NB4 (cell line): ENCODE measurements at regions not wholly inside any gene's neighbourhood (a gene's known extent, or its start where the extent isn't known, plus 50 kb on each side); places are given as distances from the start of the nearest gene placed in this dataset.

Experiments
- DNase-seq: peaks from one replicate; pipeline ENCODE4 v3.0.0; 2010; ENCODE audit warnings: low read depth
- H3K4me3 ChIP-seq: one replicate; pipeline ENCODE4 v1.5.1; 2011; ENCODE audit warnings: mild to moderate bottlenecking, low read depth, low read length, moderate library complexity
- CTCF ChIP-seq: IDR thresholded peaks from one replicate; pipeline ENCODE4 v1.5.1; 2012; ENCODE audit warnings: low read depth, low read length
- MAX ChIP-seq: IDR thresholded peaks from 2 replicates; pipeline ENCODE4 v1.6.1; 2011; ENCODE audit warnings: low read depth, low read length
- MYC ChIP-seq: IDR thresholded peaks from 2 replicates; pipeline ENCODE4 v1.6.1; 2011; ENCODE audit warnings: low read depth, low read length
- POLR2A ChIP-seq: IDR thresholded peaks from 2 replicates; pipeline ENCODE4 v1.6.1; 2011; ENCODE audit warnings: mild to moderate bottlenecking; ENCODE audit not compliant: insufficient read length; ENCODE audit errors: extremely low read depth

DNA sequence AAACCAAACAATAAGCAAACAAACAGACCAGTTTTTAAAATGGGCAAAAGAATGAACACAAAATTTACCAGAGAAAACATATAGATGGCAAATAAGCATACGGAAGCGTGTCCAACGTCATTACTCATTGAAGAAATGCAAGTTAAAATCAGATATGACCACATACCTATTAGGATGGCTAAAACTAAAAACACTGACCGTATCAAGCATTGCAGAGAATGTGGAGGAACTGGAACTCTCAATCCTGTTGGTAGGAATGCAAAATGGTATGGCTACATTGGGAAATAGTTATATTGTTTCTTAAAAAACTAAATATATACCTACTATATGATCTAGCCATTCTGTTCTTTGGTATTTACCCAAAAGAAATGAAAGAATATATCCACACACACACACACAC is 129.4 kb upstream of the ACO1 start:
- no peak for DNase-seq
- no peak overlapping the region for H3K4me3 ChIP-seq
- TF ChIP-seq MAX (no peak), POLR2A (no peak), MYC (no peak), CTCF (no peak)

- no peak for TF ChIP-seq MYC
- no peak for TF ChIP-seq POLR2A
- TF ChIP-seq CTCF = no peak
- no peak for TF ChIP-seq MAX
- no peak overlapping the region for H3K4me3 ChIP-seq
- DNase-seq = no peak
Measured at GRCh38 chr9:32258482-32258881, 126.0 kb upstream of the ACO1 start.

- no peak for DNase-seq
- H3K4me3 ChIP-seq = no peak overlapping the region
- no peak for TF ChIP-seq CTCF
- no peak for TF ChIP-seq MAX
- no peak for TF ChIP-seq POLR2A
- TF ChIP-seq MYC = no peak
Measured at GRCh38 chr9:32260151-32260862, 124.1 kb upstream of the ACO1 start.

DNA sequence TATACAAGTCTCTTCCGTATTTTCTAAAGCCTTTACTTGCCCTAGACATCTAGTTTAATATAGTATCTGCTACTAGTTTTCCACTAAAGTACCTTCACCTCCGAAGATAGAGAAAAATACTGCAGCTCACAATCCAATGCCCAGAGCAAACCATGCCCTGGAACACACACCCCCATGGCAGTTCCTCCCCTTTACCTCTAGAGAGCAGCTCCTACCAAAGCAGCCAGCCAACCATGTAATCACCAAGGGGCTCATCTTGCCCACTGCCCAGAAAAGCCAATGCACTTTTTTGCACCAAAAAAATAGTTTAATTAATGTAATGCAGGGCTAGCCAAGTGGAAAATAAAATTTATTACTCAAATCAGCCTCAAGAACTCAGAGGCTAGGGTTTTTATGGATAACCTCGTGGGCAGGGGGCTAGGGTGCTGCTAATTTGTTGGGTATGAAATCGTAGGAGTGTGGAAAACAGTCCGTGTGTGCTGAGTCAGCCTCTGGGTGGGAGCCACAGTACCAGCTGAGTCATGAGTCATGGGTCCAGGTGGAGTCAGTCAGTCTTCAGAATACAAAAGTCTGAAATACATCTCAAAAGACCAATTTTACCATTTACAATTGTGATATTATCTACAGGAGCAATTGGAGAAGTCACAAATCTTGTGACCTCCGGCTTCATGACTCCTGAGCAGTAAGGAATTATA is 120.1 kb upstream of the ACO1 start:
- no peak overlapping the region for H3K4me3 ChIP-seq
- DNase-seq = peak; percentile 53
- TF ChIP-seq POLR2A (no peak), CTCF (peak; percentile 26), MAX (peak; percentile 13; the same call in 1 of the 2 replicates), MYC (no peak)

- DNase-seq = no peak
- TF ChIP-seq MYC = no peak
- no peak for TF ChIP-seq MAX
- TF ChIP-seq POLR2A = no peak
- TF ChIP-seq CTCF = no peak
- H3K4me3 ChIP-seq = no peak overlapping the region
Measured at GRCh38 chr9:32265037-32265436, 119.4 kb upstream of the ACO1 start.
